K562 (cell line): ENCODE measurements at regions not wholly inside any gene's neighbourhood (a gene's known extent, or its start where the extent isn't known, plus 50 kb on each side); places are given as distances from the start of the nearest gene placed in this dataset.

Experiments used
- ATAC-seq: fragments of 200-7000 bp; cut with Tn5 transposase; 3 replicates; pipeline ENCODE4 v1.9.1; 2020; ENCODE audit warnings: moderate library complexity
- BruUV-seq: library from RNA; stranded (reverse); fragments of 400-500 nt; replicated peaks from 2 replicates; lab custom pipeline; 2021; lab: Mats Ljungman, UMichigan
- CTCF ChIA-PET: fragments of 300-600 bp; formaldehyde crosslinking; extraction: SDS; loops from one replicate; lab custom pipeline; 2021; ENCODE audit warnings: low intra/inter-chr PET ratio; lab: Yijun Ruan, JAX
- POLR2A ChIA-PET: fragments of 300-600, 350-650 bp; sonication (Branson Sonifier 250); formaldehyde crosslinking; extraction: SDS; loops from one replicate; lab custom pipeline; 2021; ENCODE audit warnings: antibody characterized with exemption, inconsistent platforms; lab: Yijun Ruan, JAX
- DNase-seq, 4 experiments: peaks; one replicate each; pipeline versions ENCODE4 v3.0.0 to v3.0.0-alpha.2; 2011 to 2018; ENCODE audit warnings: low spot score in 3 of 4, mixed read lengths in 3 of 4; ENCODE audit errors: extremely low read depth in 1 of 4
- FAIRE-seq: peaks from 2 replicates; lab custom pipeline; 2011; peaks lifted over from hg19 to GRCh38; lab: Jason Lieb, UNC
- H2AFZ ChIP-seq: 2 replicates; pipeline ENCODE4 v1.6.0; 2011; ENCODE audit warnings: low read depth, low read length, control low read depth, inconsistent platforms
- H3K27ac ChIP-seq: fragments of 200-600 bp; 3 replicates; pipeline ENCODE4 v1.8.0; 2011; ENCODE audit warnings: low read depth, mild to moderate bottlenecking, control low read depth, inconsistent platforms, low read length, moderate library complexity, mixed read lengths; ENCODE audit errors: extremely low read depth
- H3K27me3 ChIP-seq, 2 experiments: fragments of 300-600 bp in 1 of 2; 2 replicates in 1 of 2; 3 replicates in 1 of 2; pipeline versions ENCODE4 v1.6.0 to v1.8.0; 2011; ENCODE audit warnings: inconsistent platforms in 2 of 2, low read length in 2 of 2, mild to moderate bottlenecking in 1 of 2, mixed read lengths in 1 of 2, moderate library complexity in 1 of 2; ENCODE audit not compliant: control insufficient read depth in 2 of 2, insufficient read depth in 2 of 2
- H3K36me3 ChIP-seq: fragments of 300-600 bp; 3 replicates; pipeline ENCODE4 v1.8.0; 2011; ENCODE audit warnings: mild to moderate bottlenecking, low read length, inconsistent platforms; ENCODE audit not compliant: control insufficient read depth, insufficient read depth
- H3K4me1 ChIP-seq, 2 experiments: fragments of 200-600 bp in 1 of 2; replicated peaks in 1 of 2; 2 replicates in 1 of 2; 3 replicates in 1 of 2; pipeline versions ENCODE4 v1.5.1 to v1.8.0; 2011; ENCODE audit warnings: inconsistent platforms in 2 of 2, low read length in 2 of 2, mild to moderate bottlenecking in 1 of 2, mixed read lengths in 1 of 2, moderate library complexity in 1 of 2; ENCODE audit not compliant: control insufficient read depth in 2 of 2, insufficient read depth in 2 of 2
- H3K4me2 ChIP-seq: 2 replicates; pipeline ENCODE4 v1.6.1; 2011; ENCODE audit warnings: low read length, control low read depth, inconsistent platforms, mixed read lengths; ENCODE audit not compliant: insufficient read depth
- H3K4me3 ChIP-seq: fragments of 200-600 bp; sonication (generic), shearing (Covaris generic); 2 replicates; pipeline ENCODE4 v1.5.1; 2016; ENCODE audit warnings: control low read depth, inconsistent platforms
- H3K79me2 ChIP-seq: fragments of 200-600 bp; 3 replicates; pipeline ENCODE4 v1.8.0; 2011; ENCODE audit warnings: low read length, inconsistent platforms; ENCODE audit not compliant: control insufficient read depth, insufficient read depth
- H3K9ac ChIP-seq, 2 experiments: 2 replicates each; pipeline versions ENCODE4 v1.6.0 to v1.6.1; 2011; ENCODE audit warnings: low read depth in 2 of 2, low read length in 2 of 2, control low read depth in 1 of 2, inconsistent platforms in 1 of 2, mild to moderate bottlenecking in 1 of 2, mixed read lengths in 1 of 2; ENCODE audit not compliant: insufficient read depth in 1 of 2
- H3K9me1 ChIP-seq: one replicate; pipeline ENCODE4 v1.6.0; 2011; ENCODE audit warnings: inconsistent platforms, mild to moderate bottlenecking, low read length, moderate library complexity; ENCODE audit not compliant: control insufficient read depth, insufficient read depth
- H3K9me3 ChIP-seq: replicated peaks from 2 replicates; pipeline ENCODE4 v1.5.1; 2011; ENCODE audit warnings: low read depth, low read length, inconsistent platforms; ENCODE audit not compliant: control insufficient read depth, insufficient read depth
- H4K20me1 ChIP-seq: replicated peaks from 2 replicates; pipeline ENCODE4 v1.6.1; 2011; ENCODE audit warnings: low read length, inconsistent platforms, mixed read lengths; ENCODE audit not compliant: control insufficient read depth, insufficient read depth
- ARID2 ChIP-seq: fragments of 450-650 bp; IDR thresholded peaks from 2 replicates; pipeline ENCODE4 v1.6.1; 2017; ENCODE audit warnings: antibody characterized with exemption, mild to moderate bottlenecking
- CHD4 ChIP-seq: fragments of 200-600 bp; sonication (generic); IDR thresholded peaks from 3 replicates; pipeline ENCODE4 v1.6.1; 2012; ENCODE audit warnings: low read depth, mild to moderate bottlenecking, mixed read lengths, low read length, inconsistent platforms; ENCODE audit not compliant: insufficient read depth, insufficient replicate concordance, poor library complexity, severe bottlenecking
- GATAD2A ChIP-seq: fragments of 450-650 bp; IDR thresholded peaks from 2 replicates; pipeline ENCODE4 v1.6.1; 2017
- KLF6 ChIP-seq: fragments of 250-450 bp; sonication (Bioruptor Pico); IDR thresholded peaks from 2 replicates; pipeline ENCODE4 v1.4.0; 2020; ENCODE audit warnings: mild to moderate bottlenecking, moderate library complexity, borderline replicate concordance
- NFATC3 ChIP-seq: fragments of 450-650 bp; IDR thresholded peaks from 2 replicates; pipeline ENCODE4 v1.6.1; 2017; ENCODE audit warnings: mild to moderate bottlenecking
- TSC22D4 ChIP-seq: fragments of 450-650 bp; IDR thresholded peaks from 2 replicates; pipeline ENCODE4 v1.6.1; 2016; ENCODE audit warnings: missing genetic modification characterization, missing biosample characterization, control low read depth
- U2AF1 ChIP-seq: fragments of 200-400 bp; formaldehyde crosslinking; optimal IDR thresholded peaks from 2 replicates; pipeline ENCODE3; 2017; ENCODE audit warnings: mild to moderate bottlenecking, low read depth, low read length, moderate library complexity
- ZFX ChIP-seq: sonication (generic); formaldehyde crosslinking; IDR thresholded peaks from 2 replicates; pipeline ENCODE4 v1.8.0; 2022; ENCODE audit warnings: mild to moderate bottlenecking, missing genetic modification reagents, moderate library complexity
- ZNF197 ChIP-seq: fragments of 200-800 bp; sonication (Bioruptor generic); IDR thresholded peaks from 2 replicates; pipeline ENCODE4 v1.6.1; 2016; ENCODE audit warnings: low read depth, missing genetic modification characterization, missing compliant biosample characterization
- ZNF551 ChIP-seq: fragments of 250-450 bp; sonication (Bioruptor Pico); IDR thresholded peaks from 2 replicates; pipeline ENCODE4 v1.5.0; 2021; ENCODE audit warnings: mild to moderate bottlenecking, moderate library complexity
- WGBS: fragments of 100-300 bp; shearing (Covaris generic); methylation state at CpG from one replicate; pipeline ENCODE4 v1.1.6; 2016; ENCODE audit warnings: low coverage, mixed read lengths; ENCODE audit not compliant: insufficient coverage; ENCODE audit errors: missing lambda C conversion rate; 5-methylcytosine and 5-hydroxymethylcytosine counted together
- in situ Hi-C: fragments of 300-500 bp; cut with MboI; formaldehyde crosslinking; loops from 4 replicates; pipeline ENCODE4 v1.15.0; 2018; ENCODE audit warnings: inconsistent platforms, mixed read lengths
- intact Hi-C: fragments of 100-400 bp; cut with micrococcal nuclease; formaldehyde crosslinking; loops from 2 replicates; pipeline ENCODE4 v1.14.2; 2022
- TF ChIP-seq, protein P1 (sequence below), 2 experiments: fragments of 250-450 bp in 1 of 2; fragments of 450-650 bp in 1 of 2; sonication (Bioruptor Pico) in 1 of 2; IDR thresholded peaks; 2 replicates each; pipeline versions ENCODE4 v1.6.1 to v1.8.0; 2016 to 2021; ENCODE audit warnings: mild to moderate bottlenecking in 2 of 2, moderate library complexity in 2 of 2, missing compliant biosample characterization in 1 of 2, missing genetic modification characterization in 1 of 2
- TF ChIP-seq, protein P2 (sequence below): fragments of 250-450 bp; sonication (Bioruptor Pico); IDR thresholded peaks from 2 replicates; pipeline ENCODE4 v1.5.0; 2021; ENCODE audit warnings: mild to moderate bottlenecking, moderate library complexity
- TF ChIP-seq, protein P3 (sequence below): sonication (generic); formaldehyde crosslinking; IDR thresholded peaks from 2 replicates; pipeline ENCODE4 v1.8.1; 2023; ENCODE audit warnings: mild to moderate bottlenecking, missing genetic modification reagents, moderate library complexity
- TF ChIP-seq, protein P4 (sequence below): sonication (generic); IDR thresholded peaks from 2 replicates; pipeline ENCODE4 v1.6.1; 2016
- TF ChIP-seq, protein P5 (sequence below): IDR thresholded peaks from 2 replicates; pipeline ENCODE4 v1.6.1; 2014; ENCODE audit warnings: antibody characterized with exemption

DNA sequence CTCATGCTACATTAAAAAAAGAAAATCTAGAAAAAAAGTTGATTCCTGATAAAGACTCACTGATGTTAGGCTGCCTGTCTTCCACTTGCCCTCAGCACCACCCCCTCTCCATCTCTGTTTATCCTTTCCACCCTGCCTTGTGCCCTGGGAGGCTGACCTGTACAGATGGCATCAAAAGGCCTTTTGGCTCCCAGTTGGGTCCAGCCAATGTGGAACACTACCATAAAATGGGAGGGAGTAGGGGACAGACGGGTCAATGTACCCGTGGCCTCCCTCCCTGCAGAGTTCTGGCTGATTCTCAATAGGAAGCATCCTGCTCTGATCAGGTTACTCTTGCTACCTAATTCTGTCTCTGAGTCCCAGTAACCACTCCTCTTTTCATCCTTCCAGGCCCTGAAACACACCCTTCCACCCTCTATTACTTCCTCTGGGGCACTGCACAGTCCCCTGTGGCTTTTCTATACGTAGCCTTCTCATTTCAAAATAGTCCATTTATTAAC, 300.0 kb downstream of the HHIPL2 start:
- Histone ChIP-seq H3K9me3 (no peaks in the 10 kb centered on the region), H3K4me2 (no peak overlapping the region), H3K27me3 (no peaks in the 10 kb centered on the region), H3K9me1 (no peaks in the 10 kb centered on the region), H3K79me2 (no peaks in the 10 kb centered on the region), H3K9ac (no peak overlapping the region), H3K4me1 (no peaks in the 10 kb centered on the region), H2AFZ (no peak overlapping the region), H3K4me3 (no peak overlapping the region), H3K36me3 (no peaks in the 10 kb centered on the region), H4K20me1 (no peaks in the 10 kb centered on the region), H3K27ac (no peak overlapping the region)
- 3% methylated on average over 3 of the region's 3 CpGs for WGBS
- POLR2A ChIA-PET: no interaction called here
- DNase-seq (no peak), ATAC-seq (no peak), FAIRE-seq (no peak)
- in situ Hi-C loops: no loop called here
- intact Hi-C loops: no loop called here
- BruUV-seq: no TSS peak
- CTCF ChIA-PET: no interaction called here
- TF ChIP-seq U2AF1: no peak
- TF ChIP-seq CHD4: no peak
- TF ChIP-seq, protein P1, sequence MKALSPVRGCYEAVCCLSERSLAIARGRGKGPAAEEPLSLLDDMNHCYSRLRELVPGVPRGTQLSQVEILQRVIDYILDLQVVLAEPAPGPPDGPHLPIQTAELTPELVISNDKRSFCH (CRISPR knock-in tag; IDR thresholded peaks at IDR 0.05): no peak
- TF ChIP-seq, protein P1 (tag; IDR thresholded peaks at IDR 0.05): no peak
- TF ChIP-seq GATAD2A: no peak
- TF ChIP-seq ZNF197 (CRISPR knock-in tag): no peak
- TF ChIP-seq, protein P2, sequence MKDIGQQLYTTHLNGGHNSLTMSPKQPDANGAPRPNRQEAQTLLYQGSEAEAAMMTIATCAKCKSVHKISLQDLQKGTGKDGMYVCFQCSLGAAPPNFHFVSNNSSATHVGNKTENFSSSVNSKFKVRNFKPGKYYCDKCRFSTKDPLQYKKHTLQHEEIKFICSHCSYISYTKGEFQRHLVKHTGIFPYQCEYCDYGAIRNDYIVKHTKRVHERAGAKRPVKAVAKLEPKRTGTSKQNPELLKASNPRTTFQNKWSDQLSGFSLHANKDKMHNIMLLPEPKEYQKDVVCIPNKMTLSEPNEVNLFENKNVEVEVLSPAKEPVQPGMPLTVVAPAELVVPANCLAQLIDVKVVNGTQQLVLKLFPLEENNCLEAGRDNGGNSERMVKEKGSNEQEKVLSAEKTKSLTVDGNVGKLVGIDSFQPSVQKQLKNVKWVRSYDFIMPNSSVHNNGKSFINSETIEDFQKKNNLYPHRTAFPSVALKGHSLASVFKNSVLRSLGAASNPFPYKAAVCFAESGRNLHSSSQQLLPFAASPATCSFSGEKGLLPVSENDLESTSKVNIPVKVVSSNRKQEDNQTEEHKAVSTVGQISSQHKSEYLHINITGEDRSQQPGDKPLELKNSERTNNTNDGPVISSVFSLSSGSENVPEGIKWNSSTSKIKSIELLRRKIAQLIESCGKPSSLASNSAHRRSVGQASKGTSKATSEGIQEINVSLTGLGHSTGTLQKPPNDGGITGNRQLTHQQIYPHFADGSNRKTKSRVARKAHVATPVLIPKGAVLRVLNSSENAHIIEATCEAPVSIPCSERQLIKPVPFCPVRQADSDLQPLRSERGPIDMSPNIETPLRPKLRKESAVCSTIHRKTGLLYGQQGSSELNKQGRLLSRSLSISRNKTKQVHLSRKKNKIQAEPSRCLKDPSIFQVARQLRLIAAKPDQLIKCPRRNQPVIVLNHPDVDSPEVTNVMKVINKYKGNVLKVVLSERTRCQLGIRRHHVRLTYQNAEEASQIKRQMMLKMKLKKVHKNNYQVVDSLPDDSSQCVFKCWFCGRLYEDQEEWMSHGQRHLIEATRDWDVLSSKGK (CRISPR knock-in tag): no peak
- TF ChIP-seq ARID2: no peak
- TF ChIP-seq, protein P3, sequence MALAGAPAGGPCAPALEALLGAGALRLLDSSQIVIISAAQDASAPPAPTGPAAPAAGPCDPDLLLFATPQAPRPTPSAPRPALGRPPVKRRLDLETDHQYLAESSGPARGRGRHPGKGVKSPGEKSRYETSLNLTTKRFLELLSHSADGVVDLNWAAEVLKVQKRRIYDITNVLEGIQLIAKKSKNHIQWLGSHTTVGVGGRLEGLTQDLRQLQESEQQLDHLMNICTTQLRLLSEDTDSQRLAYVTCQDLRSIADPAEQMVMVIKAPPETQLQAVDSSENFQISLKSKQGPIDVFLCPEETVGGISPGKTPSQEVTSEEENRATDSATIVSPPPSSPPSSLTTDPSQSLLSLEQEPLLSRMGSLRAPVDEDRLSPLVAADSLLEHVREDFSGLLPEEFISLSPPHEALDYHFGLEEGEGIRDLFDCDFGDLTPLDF: no peak
- TF ChIP-seq, protein P4, sequence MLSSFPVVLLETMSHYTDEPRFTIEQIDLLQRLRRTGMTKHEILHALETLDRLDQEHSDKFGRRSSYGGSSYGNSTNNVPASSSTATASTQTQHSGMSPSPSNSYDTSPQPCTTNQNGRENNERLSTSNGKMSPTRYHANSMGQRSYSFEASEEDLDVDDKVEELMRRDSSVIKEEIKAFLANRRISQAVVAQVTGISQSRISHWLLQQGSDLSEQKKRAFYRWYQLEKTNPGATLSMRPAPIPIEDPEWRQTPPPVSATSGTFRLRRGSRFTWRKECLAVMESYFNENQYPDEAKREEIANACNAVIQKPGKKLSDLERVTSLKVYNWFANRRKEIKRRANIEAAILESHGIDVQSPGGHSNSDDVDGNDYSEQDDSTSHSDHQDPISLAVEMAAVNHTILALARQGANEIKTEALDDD: no peak
- TF ChIP-seq, protein P5, sequence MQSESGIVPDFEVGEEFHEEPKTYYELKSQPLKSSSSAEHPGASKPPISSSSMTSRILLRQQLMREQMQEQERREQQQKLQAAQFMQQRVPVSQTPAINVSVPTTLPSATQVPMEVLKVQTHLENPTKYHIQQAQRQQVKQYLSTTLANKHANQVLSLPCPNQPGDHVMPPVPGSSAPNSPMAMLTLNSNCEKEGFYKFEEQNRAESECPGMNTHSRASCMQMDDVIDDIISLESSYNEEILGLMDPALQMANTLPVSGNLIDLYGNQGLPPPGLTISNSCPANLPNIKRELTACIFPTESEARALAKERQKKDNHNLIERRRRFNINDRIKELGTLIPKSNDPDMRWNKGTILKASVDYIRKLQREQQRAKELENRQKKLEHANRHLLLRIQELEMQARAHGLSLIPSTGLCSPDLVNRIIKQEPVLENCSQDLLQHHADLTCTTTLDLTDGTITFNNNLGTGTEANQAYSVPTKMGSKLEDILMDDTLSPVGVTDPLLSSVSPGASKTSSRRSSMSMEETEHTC: no peak
- TF ChIP-seq KLF6 (CRISPR knock-in tag): no peak
- no peak for TF ChIP-seq ZNF551 (CRISPR knock-in tag)
- TF ChIP-seq NFATC3: no peak
- TF ChIP-seq ZFX (CRISPR knock-in tag): no peak
- no peak for TF ChIP-seq TSC22D4
